Non-pigmented ciliary epithelial cell (primary cell): ENCODE measurements at regions not wholly inside any gene's neighbourhood (a gene's known extent, or its start where the extent isn't known, plus 50 kb on each side); places are given as distances from the start of the nearest gene placed in this dataset.

Experiments
- DNase-seq: peaks from one replicate; pipeline ENCODE4 v3.0.0-alpha.2; 2010; ENCODE audit warnings: low read depth

DNA sequence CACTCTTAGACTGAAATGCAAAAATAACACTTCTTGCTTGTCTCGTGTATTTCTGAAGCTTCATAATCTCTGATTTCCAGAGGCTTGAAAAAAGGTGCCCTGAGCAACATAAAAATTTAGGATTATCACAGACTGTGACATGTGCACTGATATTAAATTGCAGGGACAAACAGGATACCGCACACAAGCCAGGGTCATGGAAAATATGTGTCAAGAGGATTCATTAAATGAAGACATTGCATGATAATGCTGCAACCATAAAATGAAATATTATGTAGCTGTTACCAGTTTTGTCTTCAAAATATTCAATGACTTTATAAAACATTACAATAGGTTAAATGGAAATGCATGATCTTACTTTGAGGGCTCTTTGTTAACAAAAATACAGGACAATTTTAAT lies 328.0 kb downstream of the KCTD8 start:
- DNase-seq = no peak

DNA sequence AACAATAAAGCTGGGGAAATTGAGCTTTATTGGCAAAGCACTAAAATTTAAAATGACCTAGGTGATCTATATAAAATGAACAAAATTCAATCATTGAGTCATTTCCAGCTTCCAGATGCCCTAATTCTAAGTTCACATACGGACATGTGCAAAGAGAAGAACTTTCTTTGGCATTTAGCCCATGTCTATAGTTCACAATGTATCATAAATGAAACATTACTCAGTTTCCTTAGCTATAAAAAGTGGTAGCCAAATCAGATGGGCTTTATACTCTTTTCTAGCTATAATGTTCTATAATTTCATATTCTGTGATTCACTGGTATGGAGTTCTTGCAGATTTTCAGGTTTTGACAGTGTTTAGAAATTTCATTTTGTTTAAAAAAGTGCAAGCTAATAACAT lies 327.4 kb downstream of the KCTD8 start:
- no peak for DNase-seq
